ENCODE measurements at regions not wholly inside any gene's neighbourhood (a gene's known extent, or its start where the extent isn't known, plus 50 kb on each side); places are given as distances from the start of the nearest gene placed in this dataset.
"Not testable (repeated sequence)": the region's sequence is repeated elsewhere in the genome, so short reads cannot be mapped to it uniquely, and the experiment has no call there.

DNA sequence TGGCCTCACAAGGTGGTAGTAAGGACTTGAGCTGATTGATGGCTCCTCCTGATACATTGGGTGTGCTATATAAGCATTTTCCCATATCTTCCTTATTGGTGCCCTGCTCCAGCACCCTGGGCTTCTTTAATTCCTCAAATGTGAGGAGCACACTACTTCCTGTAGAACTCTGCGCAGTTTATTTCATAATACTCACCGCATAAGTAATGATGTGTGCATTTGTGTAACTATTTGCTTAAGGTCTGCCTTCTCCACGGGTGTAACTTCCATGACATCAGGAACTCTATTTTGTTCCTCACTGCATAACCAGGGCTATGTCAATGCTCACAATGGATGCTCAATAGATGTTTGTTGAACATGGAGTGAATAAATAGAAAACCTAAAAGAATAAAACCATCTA, 392.2 kb downstream of the SEC23A start:
- no peak for DNase-seq (ENCODE audit: low spot score)

DNA sequence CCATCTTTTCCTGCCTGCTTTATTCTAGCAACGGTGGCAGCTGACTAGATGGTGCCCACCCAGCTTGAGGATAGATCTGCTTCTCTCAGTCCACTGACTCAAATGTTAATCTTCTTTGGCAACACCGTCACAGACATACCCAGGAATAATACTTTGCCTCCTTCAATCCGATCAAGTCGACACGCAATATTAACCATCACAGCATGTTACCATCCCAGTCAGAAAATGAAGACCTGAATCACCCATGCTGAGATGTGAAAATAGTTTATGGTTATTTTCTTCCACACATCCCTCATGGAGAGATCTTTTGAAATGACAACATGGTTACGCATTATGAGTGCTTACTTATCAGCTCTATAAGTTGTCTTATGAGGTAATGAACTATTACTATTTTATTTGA, 392.8 kb downstream of the SEC23A start:
- DNase-seq (ENCODE audit: low spot score): no peak

DNA sequence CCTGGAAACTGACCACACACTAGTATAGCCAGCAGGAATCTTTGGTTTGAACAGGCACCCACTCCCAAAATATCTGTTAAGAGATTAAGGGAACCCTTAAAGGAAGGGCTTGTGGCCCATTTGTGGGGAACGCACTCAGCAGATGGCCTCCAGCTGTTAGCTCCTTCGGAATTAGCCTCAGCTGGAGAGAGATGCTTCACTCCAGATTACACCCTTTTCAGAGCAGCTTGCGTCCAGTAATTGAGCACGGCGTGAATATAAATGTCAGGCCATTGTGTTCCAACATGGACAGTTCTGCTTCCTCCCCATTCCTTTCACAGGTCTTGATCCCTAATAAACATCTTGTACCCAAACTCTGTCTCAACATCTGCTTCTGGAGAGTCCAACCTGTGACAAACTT, 397.8 kb downstream of the SEC23A start:
- DNase-seq (ENCODE audit: low spot score): no peak

DNA sequence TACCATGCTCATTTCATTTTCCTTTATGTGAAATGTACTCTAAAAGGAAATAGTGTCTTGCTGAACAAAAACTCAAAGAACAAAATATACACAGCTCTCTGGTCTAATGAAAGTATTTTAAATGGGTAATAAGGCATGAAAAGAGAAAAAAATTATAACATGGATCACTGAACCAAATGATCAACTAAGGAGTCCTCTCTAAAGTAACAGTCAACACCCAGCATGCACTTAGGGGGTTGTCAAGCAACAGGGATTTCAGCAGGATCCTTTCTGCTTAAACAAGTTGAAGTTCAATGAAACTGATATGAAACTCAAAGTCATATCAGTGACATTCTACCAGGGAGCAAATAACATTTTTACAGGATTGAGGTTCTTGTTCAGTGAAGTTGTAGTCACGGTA, 398.8 kb downstream of the SEC23A start:
- DNase-seq (ENCODE audit: low spot score): no peak

DNA sequence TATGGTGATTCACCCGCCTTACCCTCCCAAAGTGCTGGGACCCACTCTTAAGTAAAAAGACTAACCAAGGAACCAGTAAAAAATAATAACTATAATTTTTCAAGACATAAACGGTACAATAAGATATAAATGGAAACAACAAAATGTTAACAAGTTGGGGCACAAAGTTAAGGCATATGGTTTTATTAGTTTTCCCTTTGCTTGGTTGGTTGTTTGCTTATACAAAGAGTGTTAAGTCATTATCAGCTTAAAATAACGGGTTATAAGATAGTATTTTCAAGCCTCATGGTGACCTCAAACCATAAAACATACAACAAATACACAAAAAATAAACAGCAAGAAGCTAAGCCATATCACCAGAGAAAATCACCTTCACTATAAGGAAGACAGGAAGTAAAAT, 406.1 kb downstream of the SEC23A start:
- DNase-seq (ENCODE audit: low spot score): no peak

GRCh38 chr14:38693423-38693822, 409.6 kb downstream of the SEC23A start:
- no peak for DNase-seq (ENCODE audit: low spot score)

DNA sequence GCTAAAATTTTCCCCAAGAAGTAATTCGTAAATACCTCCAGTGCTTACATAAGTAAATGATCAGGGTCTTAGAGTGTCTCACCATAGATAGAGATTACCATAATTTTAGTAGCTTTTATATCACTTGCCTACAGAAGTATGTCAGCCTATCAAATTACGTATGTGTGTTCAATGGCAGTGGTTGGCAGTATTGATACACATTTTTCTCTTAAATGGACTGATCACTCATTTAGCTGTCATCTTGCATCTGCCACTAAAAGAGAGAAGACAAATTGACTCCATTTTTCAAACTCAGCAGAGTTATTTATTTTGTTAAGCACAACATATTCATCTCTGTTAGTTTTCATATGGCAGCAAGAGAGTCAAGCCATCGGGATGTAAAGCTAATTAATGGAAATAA, 413.1 kb upstream of the CLEC14A start:
- DNase-seq (ENCODE audit: low spot score): no peak

DNA sequence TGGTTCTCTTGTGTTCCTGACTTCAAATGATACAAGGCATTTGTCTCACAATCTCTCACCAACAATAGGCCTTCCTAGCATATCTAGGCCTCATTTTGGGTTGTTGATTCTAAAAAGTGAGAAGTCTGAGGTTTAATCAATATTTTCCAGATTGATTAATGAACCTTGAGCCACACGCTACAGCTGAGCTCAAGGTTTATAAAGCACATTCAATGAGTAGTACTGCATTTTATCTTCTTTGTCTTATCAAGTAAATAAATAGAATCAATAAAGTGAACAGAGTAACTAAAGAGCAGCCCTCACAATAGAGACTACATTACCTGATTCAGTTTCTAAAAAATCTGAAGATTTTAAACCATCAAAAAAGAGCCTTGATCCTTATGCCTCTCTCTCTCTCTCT, 407.5 kb upstream of the CLEC14A start:
- no peak for DNase-seq (ENCODE audit: low spot score)

GRCh38 chr14:38662781-38663180, 406.9 kb upstream of the CLEC14A start:
- DNase-seq (ENCODE audit: low spot score): no peak

DNA sequence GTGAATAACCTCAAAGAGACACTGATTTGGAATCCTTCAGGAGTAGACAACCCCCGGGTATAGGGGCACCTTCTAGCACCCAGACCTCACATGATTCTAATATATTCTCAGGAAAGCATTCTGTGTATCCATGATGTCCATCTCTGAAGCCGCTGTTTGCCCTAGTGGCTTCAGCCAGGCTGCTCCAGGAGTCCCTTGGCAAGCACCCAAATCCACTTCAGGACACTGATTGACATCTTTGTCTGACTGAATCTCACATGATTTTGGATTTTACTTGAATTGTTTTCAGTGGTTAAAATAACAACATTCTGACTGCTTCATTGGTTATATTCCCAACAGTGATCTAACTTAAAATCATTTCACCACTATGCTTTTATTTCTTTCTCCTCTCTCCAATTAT, 390.5 kb upstream of the CLEC14A start:
- no peak for DNase-seq (ENCODE audit: low spot score)

- not testable (repeated sequence) for DNase-seq (ENCODE audit: low spot score)
Observed at GRCh38 chr14:38634913-38635312, 379.0 kb upstream of the CLEC14A start.

DNA sequence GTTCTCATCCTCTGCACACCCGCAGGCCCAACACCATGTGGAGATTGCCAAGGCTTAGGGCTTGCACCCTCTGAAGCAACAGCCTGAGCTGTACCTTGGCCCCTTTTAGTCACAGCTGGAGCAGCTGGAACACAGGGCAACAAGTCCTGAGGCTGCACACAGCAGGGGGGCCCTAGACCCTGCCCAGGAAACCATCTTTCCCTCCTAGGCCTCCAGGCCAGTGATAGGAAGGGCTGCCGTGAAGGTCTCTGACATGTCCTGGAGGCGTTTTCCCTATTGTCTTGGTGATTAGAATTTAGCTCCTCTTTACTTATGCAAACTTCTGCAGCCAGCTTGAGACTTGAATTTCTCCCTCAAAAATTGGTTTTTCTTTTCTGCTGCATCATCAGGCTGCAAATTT, 373.5 kb upstream of the CLEC14A start:
- no peak for DNase-seq (ENCODE audit: low spot score)

- no peak for DNase-seq (ENCODE audit: low spot score)
Observed at GRCh38 chr14:38627163-38627562, 371.3 kb upstream of the CLEC14A start.

DNA sequence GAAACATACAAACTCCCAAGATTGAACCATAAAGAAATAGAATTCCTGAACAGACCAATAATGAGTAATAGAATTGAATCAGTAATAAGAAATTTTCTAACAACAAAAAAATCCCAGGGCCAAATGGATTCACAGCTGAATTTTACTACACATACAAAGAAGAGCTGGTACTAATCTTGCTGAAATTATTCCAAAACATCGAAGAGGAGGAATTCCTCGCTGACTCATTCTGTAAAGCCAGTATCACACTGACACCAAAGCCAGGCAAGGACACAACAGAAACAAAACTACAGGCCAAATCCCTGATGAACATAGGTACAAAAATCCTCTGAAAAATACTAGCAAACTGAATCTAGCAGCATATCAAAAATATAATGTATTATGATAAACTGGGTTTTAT, 367.8 kb upstream of the CLEC14A start:
- DNase-seq (ENCODE audit: low spot score): peak; percentile 49

DNA sequence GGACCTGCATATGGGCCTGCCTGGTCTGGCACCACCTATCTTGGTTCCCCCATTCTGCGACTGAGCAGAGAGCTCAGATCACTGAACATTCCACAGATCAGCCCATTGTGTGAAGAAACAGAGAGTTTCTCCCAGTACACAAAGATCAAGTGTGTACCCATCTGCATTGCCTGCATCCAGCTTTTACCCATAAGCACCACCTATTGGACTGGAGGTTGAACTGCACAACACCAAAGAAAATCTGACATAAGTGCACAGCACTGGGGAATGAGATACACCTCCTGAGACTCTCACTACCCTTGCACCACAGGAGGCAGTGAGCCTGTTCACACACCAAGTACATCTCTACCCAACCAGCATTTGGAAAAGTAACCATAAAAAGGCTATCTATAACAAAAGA, 362.6 kb upstream of the CLEC14A start:
- DNase-seq (ENCODE audit: low spot score): no peak

- peak; percentile 23 for DNase-seq (ENCODE audit: low spot score)
Observed at GRCh38 chr14:38616959-38617358, 361.1 kb upstream of the CLEC14A start.

GRCh38 chr14:38611928-38612327, 356.0 kb upstream of the CLEC14A start:
- DNase-seq (ENCODE audit: low spot score): no peak

- DNase-seq (ENCODE audit: low spot score): no peak
Observed at GRCh38 chr14:38608244-38608643, 352.4 kb upstream of the CLEC14A start.

- no peak for DNase-seq (ENCODE audit: low spot score)
Observed at GRCh38 chr14:38605193-38606114, 349.6 kb upstream of the CLEC14A start.

DNA sequence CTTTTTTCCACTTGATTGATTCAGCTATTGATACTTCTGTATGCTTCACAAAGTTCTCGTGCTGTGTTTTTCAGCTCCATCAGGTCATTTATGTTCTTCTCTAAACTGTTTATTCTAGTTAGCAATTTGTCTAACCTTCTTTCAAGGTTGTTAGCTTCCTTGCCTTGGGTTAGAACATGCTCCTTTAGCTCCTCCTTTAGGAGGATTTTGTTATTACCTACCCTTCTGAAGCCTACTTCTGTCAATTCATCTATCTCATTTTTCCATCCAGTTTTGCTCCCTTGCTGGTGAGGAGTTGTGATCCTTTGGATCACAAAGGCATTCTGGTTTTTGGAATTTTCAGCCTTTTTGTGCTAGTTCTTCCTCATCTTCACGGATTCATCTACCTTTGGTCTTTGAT, 344.7 kb upstream of the CLEC14A start:
- DNase-seq (ENCODE audit: low spot score): not testable (repeated sequence)

DNA sequence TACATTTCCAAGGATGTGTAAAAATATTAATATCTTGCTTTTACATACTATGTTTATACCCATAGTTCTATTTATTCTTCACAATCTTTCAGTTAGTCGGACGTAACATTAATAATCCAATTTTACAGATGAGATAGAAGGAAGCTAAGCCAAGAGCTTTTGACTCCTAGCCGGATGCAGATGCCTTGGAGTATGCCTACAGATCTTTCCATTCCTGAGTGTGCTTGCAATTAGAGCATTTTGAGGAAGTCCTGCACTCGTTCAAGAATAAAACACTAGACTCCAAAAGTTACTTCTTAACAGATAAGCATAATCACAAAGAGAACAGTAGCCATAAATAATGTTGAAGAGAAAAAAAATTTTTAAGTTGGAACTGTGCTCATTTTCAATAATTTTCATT, 337.6 kb upstream of the CLEC14A start:
- DNase-seq (ENCODE audit: low spot score): no peak

- no peak for DNase-seq (ENCODE audit: low spot score)
Observed at GRCh38 chr14:38592764-38593442, 337.0 kb upstream of the CLEC14A start.

GRCh38 chr14:38589747-38590350, 334.0 kb upstream of the CLEC14A start:
- DNase-seq (ENCODE audit: low spot score): no peak

All from AG20443 (cell line).